ENCODE measurements at regions not wholly inside any gene's neighbourhood (a gene's known extent, or its start where the extent isn't known, plus 50 kb on each side); places are given as distances from the start of the nearest gene placed in this dataset.

DNA sequence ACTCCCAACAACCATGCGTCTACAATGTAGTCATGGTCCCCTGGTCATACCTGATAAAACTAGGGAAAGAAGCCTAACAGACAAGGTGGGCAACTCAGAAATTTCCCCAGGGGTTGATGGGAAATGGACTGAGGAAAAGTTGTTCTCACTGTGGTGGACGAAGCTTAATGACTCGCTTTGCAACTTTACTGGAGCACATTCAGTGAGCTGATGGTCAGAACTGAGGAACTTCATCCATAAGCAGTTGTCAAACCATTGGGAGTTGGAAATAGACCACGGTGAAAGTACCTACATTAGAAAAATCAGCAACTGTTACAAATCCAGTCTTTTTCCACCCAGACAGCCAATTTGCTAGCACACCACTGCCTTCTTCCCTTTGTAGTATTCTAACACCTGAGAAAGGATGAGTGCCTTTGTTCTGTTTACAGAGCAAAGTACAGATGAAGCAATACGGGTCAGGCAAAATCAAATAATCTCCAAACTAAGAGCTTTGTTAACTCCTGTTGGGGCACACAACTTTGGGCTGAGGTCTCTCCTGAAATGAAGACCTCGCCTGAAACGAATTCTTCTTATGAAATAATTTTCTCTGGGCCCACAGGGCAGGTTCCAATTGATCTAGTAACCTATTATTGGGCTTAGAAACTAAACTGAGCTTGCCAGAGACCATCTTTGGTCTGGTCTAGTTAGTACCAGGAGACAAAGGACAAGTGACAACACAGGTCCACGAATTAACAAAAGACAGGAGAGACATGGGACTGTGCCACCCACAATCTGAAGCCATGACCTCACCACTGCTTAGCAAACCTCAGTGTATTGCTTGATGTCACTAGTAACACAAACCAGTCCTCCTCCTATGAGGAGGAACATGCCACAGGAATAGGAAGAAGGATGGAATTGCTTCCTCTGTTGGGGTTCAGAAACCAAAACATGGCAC is 58.9 kb upstream of the NFKB1 start (continued):
- TF ChIP-seq, protein P1, sequence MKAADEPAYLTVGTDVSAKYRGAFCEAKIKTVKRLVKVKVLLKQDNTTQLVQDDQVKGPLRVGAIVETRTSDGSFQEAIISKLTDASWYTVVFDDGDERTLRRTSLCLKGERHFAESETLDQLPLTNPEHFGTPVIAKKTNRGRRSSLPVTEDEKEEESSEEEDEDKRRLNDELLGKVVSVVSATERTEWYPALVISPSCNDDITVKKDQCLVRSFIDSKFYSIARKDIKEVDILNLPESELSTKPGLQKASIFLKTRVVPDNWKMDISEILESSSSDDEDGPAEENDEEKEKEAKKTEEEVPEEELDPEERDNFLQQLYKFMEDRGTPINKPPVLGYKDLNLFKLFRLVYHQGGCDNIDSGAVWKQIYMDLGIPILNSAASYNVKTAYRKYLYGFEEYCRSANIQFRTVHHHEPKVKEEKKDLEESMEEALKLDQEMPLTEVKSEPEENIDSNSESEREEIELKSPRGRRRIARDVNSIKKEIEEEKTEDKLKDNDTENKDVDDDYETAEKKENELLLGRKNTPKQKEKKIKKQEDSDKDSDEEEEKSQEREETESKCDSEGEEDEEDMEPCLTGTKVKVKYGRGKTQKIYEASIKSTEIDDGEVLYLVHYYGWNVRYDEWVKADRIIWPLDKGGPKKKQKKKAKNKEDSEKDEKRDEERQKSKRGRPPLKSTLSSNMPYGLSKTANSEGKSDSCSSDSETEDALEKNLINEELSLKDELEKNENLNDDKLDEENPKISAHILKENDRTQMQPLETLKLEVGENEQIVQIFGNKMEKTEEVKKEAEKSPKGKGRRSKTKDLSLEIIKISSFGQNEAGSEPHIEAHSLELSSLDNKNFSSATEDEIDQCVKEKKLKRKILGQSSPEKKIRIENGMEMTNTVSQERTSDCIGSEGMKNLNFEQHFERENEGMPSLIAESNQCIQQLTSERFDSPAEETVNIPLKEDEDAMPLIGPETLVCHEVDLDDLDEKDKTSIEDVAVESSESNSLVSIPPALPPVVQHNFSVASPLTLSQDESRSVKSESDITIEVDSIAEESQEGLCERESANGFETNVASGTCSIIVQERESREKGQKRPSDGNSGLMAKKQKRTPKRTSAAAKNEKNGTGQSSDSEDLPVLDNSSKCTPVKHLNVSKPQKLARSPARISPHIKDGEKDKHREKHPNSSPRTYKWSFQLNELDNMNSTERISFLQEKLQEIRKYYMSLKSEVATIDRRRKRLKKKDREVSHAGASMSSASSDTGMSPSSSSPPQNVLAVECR (CRISPR knock-in tag; IDR thresholded peaks at IDR 0.05; ENCODE audit: borderline replicate concordance), result peak; percentile 55; the same call in 1 of the 2 replicates
- TF ChIP-seq ZNF138 (CRISPR knock-in tag; IDR thresholded peaks at IDR 0.05; ENCODE audit: low read depth) (no peak), HDAC2 (CRISPR knock-in tag; IDR thresholded peaks at IDR 0.05) (peak; percentile 92), ZNF644 (CRISPR knock-in tag; IDR thresholded peaks at IDR 0.05; ENCODE audit: low read depth) (peak; percentile 90), ZFAT (CRISPR knock-in tag; conservative IDR thresholded peaks at IDR 0.05) (no peak), MAFK (conservative IDR thresholded peaks at IDR 0.05 in 1 of 2, IDR thresholded peaks at IDR 0.05 in 1 of 2; ENCODE audit: low read length in 2 of 2) (peak in 1 of 2 experiments; percentile 51; a peak in 1 of 4 replicates), MED1 (CRISPR knock-in tag; IDR thresholded peaks at IDR 0.05) (peak; percentile 80), PTBP1 (IDR thresholded peaks at IDR 0.05; ENCODE audit: low read depth, low read length, poor library complexity, severe bottlenecking) (no peak), ZNF251 (CRISPR knock-in tag; IDR thresholded peaks at IDR 0.05) (no peak), ZFY (CRISPR knock-in tag; IDR thresholded peaks at IDR 0.05) (no peak), KLF6 (CRISPR knock-in tag; IDR thresholded peaks at IDR 0.05) (no peak), RFX3 (CRISPR knock-in tag; IDR thresholded peaks at IDR 0.05) (no peak), JUND (CRISPR knock-in tag; IDR thresholded peaks at IDR 0.05) (no peak), NFIB (CRISPR knock-in tag; IDR thresholded peaks at IDR 0.05; ENCODE audit: borderline replicate concordance) (no peak), ZNF605 (CRISPR knock-in tag; IDR thresholded peaks at IDR 0.05) (no peak), ZNF83 (CRISPR knock-in tag; IDR thresholded peaks at IDR 0.05; ENCODE audit: borderline replicate concordance) (no peak), SALL1 (CRISPR knock-in tag; IDR thresholded peaks at IDR 0.05) (peak; percentile 77; the same call in 1 of the 2 replicates), ZNF441 (CRISPR knock-in tag; IDR thresholded peaks at IDR 0.05; ENCODE audit: borderline replicate concordance) (no peak)
- TF ChIP-seq, protein P2, sequence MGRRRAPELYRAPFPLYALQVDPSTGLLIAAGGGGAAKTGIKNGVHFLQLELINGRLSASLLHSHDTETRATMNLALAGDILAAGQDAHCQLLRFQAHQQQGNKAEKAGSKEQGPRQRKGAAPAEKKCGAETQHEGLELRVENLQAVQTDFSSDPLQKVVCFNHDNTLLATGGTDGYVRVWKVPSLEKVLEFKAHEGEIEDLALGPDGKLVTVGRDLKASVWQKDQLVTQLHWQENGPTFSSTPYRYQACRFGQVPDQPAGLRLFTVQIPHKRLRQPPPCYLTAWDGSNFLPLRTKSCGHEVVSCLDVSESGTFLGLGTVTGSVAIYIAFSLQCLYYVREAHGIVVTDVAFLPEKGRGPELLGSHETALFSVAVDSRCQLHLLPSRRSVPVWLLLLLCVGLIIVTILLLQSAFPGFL (CRISPR knock-in tag; IDR thresholded peaks at IDR 0.05), result no peak
- TF ChIP-seq, protein P3, sequence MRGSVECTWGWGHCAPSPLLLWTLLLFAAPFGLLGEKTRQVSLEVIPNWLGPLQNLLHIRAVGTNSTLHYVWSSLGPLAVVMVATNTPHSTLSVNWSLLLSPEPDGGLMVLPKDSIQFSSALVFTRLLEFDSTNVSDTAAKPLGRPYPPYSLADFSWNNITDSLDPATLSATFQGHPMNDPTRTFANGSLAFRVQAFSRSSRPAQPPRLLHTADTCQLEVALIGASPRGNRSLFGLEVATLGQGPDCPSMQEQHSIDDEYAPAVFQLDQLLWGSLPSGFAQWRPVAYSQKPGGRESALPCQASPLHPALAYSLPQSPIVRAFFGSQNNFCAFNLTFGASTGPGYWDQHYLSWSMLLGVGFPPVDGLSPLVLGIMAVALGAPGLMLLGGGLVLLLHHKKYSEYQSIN (CRISPR knock-in tag; IDR thresholded peaks at IDR 0.05; ENCODE audit: borderline replicate concordance), result no peak
- TF ChIP-seq, protein P4, sequence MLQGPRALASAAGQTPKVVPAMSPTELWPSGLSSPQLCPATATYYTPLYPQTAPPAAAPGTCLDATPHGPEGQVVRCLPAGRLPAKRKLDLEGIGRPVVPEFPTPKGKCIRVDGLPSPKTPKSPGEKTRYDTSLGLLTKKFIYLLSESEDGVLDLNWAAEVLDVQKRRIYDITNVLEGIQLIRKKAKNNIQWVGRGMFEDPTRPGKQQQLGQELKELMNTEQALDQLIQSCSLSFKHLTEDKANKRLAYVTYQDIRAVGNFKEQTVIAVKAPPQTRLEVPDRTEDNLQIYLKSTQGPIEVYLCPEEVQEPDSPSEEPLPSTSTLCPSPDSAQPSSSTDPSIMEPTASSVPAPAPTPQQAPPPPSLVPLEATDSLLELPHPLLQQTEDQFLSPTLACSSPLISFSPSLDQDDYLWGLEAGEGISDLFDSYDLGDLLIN (CRISPR knock-in tag; IDR thresholded peaks at IDR 0.05; ENCODE audit: borderline replicate concordance), result no peak
- TF ChIP-seq, protein P5, sequence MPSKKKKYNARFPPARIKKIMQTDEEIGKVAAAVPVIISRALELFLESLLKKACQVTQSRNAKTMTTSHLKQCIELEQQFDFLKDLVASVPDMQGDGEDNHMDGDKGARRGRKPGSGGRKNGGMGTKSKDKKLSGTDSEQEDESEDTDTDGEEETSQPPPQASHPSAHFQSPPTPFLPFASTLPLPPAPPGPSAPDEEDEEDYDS (CRISPR knock-in tag; IDR thresholded peaks at IDR 0.05), result no peak

Measured in HepG2 (cell line).